Activated CD4-positive, alpha-beta T cell treated with anti-CD3 and anti-CD28 coated beads, Interleukin-2, amount 50 U/mL, for 1 hour (primary cell): ENCODE measurements at regions not wholly inside any gene's neighbourhood (a gene's known extent, or its start where the extent isn't known, plus 50 kb on each side); places are given as distances from the start of the nearest gene placed in this dataset.

Experiments used
- DNase-seq: peaks from one replicate; pipeline ENCODE4 v3.0.0-alpha.2; 2020

- DNase-seq: no peak
These were observed 159.1 kb upstream of the PPP2R2B start for GRCh38 chr5:147037515-147038205.

GRCh38 chr5:147040856-147041255, 162.3 kb upstream of the PPP2R2B start:
- DNase-seq: no peak

- no peak for DNase-seq
These were observed 166.2 kb upstream of the PPP2R2B start for GRCh38 chr5:147044572-147045273.

GRCh38 chr5:147045290-147045689, 166.7 kb upstream of the PPP2R2B start:
- DNase-seq: no peak

- DNase-seq: no peak
These were observed 167.7 kb upstream of the PPP2R2B start for GRCh38 chr5:147046281-147046680.

GRCh38 chr5:147046894-147047293, 168.3 kb upstream of the PPP2R2B start:
- no peak for DNase-seq

GRCh38 chr5:147049764-147050163, 171.2 kb upstream of the PPP2R2B start:
- DNase-seq: no peak

GRCh38 chr5:147050172-147050571, 171.6 kb upstream of the PPP2R2B start:
- no peak for DNase-seq

- no peak for DNase-seq
These were observed 172.6 kb upstream of the PPP2R2B start for GRCh38 chr5:147051193-147051592.

- DNase-seq: no peak
These were observed 174.0 kb upstream of the PPP2R2B start for GRCh38 chr5:147052519-147052918.

- DNase-seq: no peak
These were observed 176.7 kb upstream of the PPP2R2B start for GRCh38 chr5:147055089-147055826.

- no peak for DNase-seq
These were observed 177.5 kb upstream of the PPP2R2B start for GRCh38 chr5:147055850-147056566.

GRCh38 chr5:147057051-147057450, 177.8 kb upstream of the STK32A start:
- DNase-seq: no peak

GRCh38 chr5:147061431-147061830, 173.4 kb upstream of the STK32A start:
- no peak for DNase-seq

GRCh38 chr5:147062427-147062826, 172.4 kb upstream of the STK32A start:
- DNase-seq: no peak

GRCh38 chr5:147063943-147064342, 170.9 kb upstream of the STK32A start:
- DNase-seq: no peak

- DNase-seq: no peak
These were observed 169.8 kb upstream of the STK32A start for GRCh38 chr5:147065071-147065470.

- no peak for DNase-seq
These were observed 165.8 kb upstream of the STK32A start for GRCh38 chr5:147068998-147069397.

GRCh38 chr5:147072622-147073021, 162.2 kb upstream of the STK32A start:
- no peak for DNase-seq

- DNase-seq: no peak
These were observed 161.7 kb upstream of the STK32A start for GRCh38 chr5:147073098-147073497.

- DNase-seq: no peak
These were observed 159.6 kb upstream of the STK32A start for GRCh38 chr5:147075187-147075586.

GRCh38 chr5:147080391-147080790, 154.4 kb upstream of the STK32A start:
- no peak for DNase-seq

GRCh38 chr5:147081311-147081764, 153.5 kb upstream of the STK32A start:
- no peak for DNase-seq
